GM19238 (cell line): ENCODE measurements at regions not wholly inside any gene's neighbourhood (a gene's known extent, or its start where the extent isn't known, plus 50 kb on each side); places are given as distances from the start of the nearest gene placed in this dataset.
"Not testable (repeated sequence)": the region's sequence is repeated elsewhere in the genome, so short reads cannot be mapped to it uniquely, and the experiment has no call there.

Experiments
- DNase-seq: peaks from one replicate; pipeline ENCODE4 v3.0.0; 2011; ENCODE audit warnings: low spot score; ENCODE audit not compliant: insufficient read length

- DNase-seq: no peak
These were observed 80.1 kb upstream of the SHANK2 start for GRCh38 chr11:71332447-71332846.

- DNase-seq: no peak
These were observed 79.7 kb upstream of the SHANK2 start for GRCh38 chr11:71332046-71332445.

- DNase-seq: no peak
These were observed 79.3 kb upstream of the SHANK2 start for GRCh38 chr11:71331631-71332030.

GRCh38 chr11:71330996-71331395, 78.6 kb upstream of the SHANK2 start:
- no peak for DNase-seq

GRCh38 chr11:71330349-71330748, 78.0 kb upstream of the SHANK2 start:
- no peak for DNase-seq

GRCh38 chr11:71329786-71330185, 77.4 kb upstream of the SHANK2 start:
- DNase-seq: no peak

GRCh38 chr11:71329165-71329510, 76.8 kb upstream of the SHANK2 start:
- no peak for DNase-seq

GRCh38 chr11:71327156-71328085, 75.0 kb upstream of the SHANK2 start:
- DNase-seq: no peak

- no peak for DNase-seq
These were observed 74.1 kb upstream of the SHANK2 start for GRCh38 chr11:71326328-71326940.

- no peak for DNase-seq
These were observed 73.3 kb upstream of the SHANK2 start for GRCh38 chr11:71325418-71326327.

- no peak for DNase-seq
These were observed 72.5 kb upstream of the SHANK2 start for GRCh38 chr11:71324788-71325417.

- no peak for DNase-seq
These were observed 71.6 kb upstream of the SHANK2 start for GRCh38 chr11:71323876-71324526.

- no peak for DNase-seq
These were observed 70.6 kb upstream of the SHANK2 start for GRCh38 chr11:71322861-71323582.

GRCh38 chr11:71322192-71322735, 69.9 kb upstream of the SHANK2 start:
- no peak for DNase-seq

GRCh38 chr11:71321433-71322191, 69.2 kb upstream of the SHANK2 start:
- no peak for DNase-seq

GRCh38 chr11:71316701-71317100, 64.3 kb upstream of the SHANK2 start:
- DNase-seq: no peak

GRCh38 chr11:71312616-71313015, 60.2 kb upstream of the SHANK2 start:
- not testable (repeated sequence) for DNase-seq

GRCh38 chr11:71311928-71312510, 59.6 kb upstream of the SHANK2 start:
- DNase-seq: no peak
